K562 (cell line): ENCODE measurements at regions not wholly inside any gene's neighbourhood (a gene's known extent, or its start where the extent isn't known, plus 50 kb on each side); places are given as distances from the start of the nearest gene placed in this dataset.

Experiments used
- ATAC-seq: fragments of 200-7000 bp; cut with Tn5 transposase; 3 replicates; pipeline ENCODE4 v1.9.1; 2020; ENCODE audit warnings: moderate library complexity
- BruUV-seq: library from RNA; stranded (reverse); fragments of 400-500 nt; replicated peaks from 2 replicates; lab custom pipeline; 2021; lab: Mats Ljungman, UMichigan
- CTCF ChIA-PET: fragments of 300-600 bp; formaldehyde crosslinking; extraction: SDS; loops from one replicate; lab custom pipeline; 2021; ENCODE audit warnings: low intra/inter-chr PET ratio; lab: Yijun Ruan, JAX
- POLR2A ChIA-PET: fragments of 300-600, 350-650 bp; sonication (Branson Sonifier 250); formaldehyde crosslinking; extraction: SDS; loops from one replicate; lab custom pipeline; 2021; ENCODE audit warnings: antibody characterized with exemption, inconsistent platforms; lab: Yijun Ruan, JAX
- DNase-seq, 4 experiments: peaks; one replicate each; pipeline versions ENCODE4 v3.0.0 to v3.0.0-alpha.2; 2011 to 2018; ENCODE audit warnings: low spot score in 3 of 4, mixed read lengths in 3 of 4; ENCODE audit errors: extremely low read depth in 1 of 4
- FAIRE-seq: peaks from 2 replicates; lab custom pipeline; 2011; peaks lifted over from hg19 to GRCh38; lab: Jason Lieb, UNC
- H2AFZ ChIP-seq: 2 replicates; pipeline ENCODE4 v1.6.0; 2011; ENCODE audit warnings: low read depth, low read length, control low read depth, inconsistent platforms
- H3K27ac ChIP-seq: fragments of 200-600 bp; 3 replicates; pipeline ENCODE4 v1.8.0; 2011; ENCODE audit warnings: low read depth, mild to moderate bottlenecking, control low read depth, inconsistent platforms, low read length, moderate library complexity, mixed read lengths; ENCODE audit errors: extremely low read depth
- H3K27me3 ChIP-seq, 2 experiments: fragments of 300-600 bp in 1 of 2; 2 replicates in 1 of 2; 3 replicates in 1 of 2; pipeline versions ENCODE4 v1.6.0 to v1.8.0; 2011; ENCODE audit warnings: inconsistent platforms in 2 of 2, low read length in 2 of 2, mild to moderate bottlenecking in 1 of 2, mixed read lengths in 1 of 2, moderate library complexity in 1 of 2; ENCODE audit not compliant: control insufficient read depth in 2 of 2, insufficient read depth in 2 of 2
- H3K36me3 ChIP-seq: fragments of 300-600 bp; 3 replicates; pipeline ENCODE4 v1.8.0; 2011; ENCODE audit warnings: mild to moderate bottlenecking, low read length, inconsistent platforms; ENCODE audit not compliant: control insufficient read depth, insufficient read depth
- H3K4me1 ChIP-seq, 2 experiments: fragments of 200-600 bp in 1 of 2; replicated peaks in 1 of 2; 2 replicates in 1 of 2; 3 replicates in 1 of 2; pipeline versions ENCODE4 v1.5.1 to v1.8.0; 2011; ENCODE audit warnings: inconsistent platforms in 2 of 2, low read length in 2 of 2, mild to moderate bottlenecking in 1 of 2, mixed read lengths in 1 of 2, moderate library complexity in 1 of 2; ENCODE audit not compliant: control insufficient read depth in 2 of 2, insufficient read depth in 2 of 2
- H3K4me2 ChIP-seq: 2 replicates; pipeline ENCODE4 v1.6.1; 2011; ENCODE audit warnings: low read length, control low read depth, inconsistent platforms, mixed read lengths; ENCODE audit not compliant: insufficient read depth
- H3K4me3 ChIP-seq: fragments of 200-600 bp; sonication (generic), shearing (Covaris generic); 2 replicates; pipeline ENCODE4 v1.5.1; 2016; ENCODE audit warnings: control low read depth, inconsistent platforms
- H3K79me2 ChIP-seq: fragments of 200-600 bp; 3 replicates; pipeline ENCODE4 v1.8.0; 2011; ENCODE audit warnings: low read length, inconsistent platforms; ENCODE audit not compliant: control insufficient read depth, insufficient read depth
- H3K9ac ChIP-seq, 2 experiments: 2 replicates each; pipeline versions ENCODE4 v1.6.0 to v1.6.1; 2011; ENCODE audit warnings: low read depth in 2 of 2, low read length in 2 of 2, control low read depth in 1 of 2, inconsistent platforms in 1 of 2, mild to moderate bottlenecking in 1 of 2, mixed read lengths in 1 of 2; ENCODE audit not compliant: insufficient read depth in 1 of 2
- H3K9me1 ChIP-seq: one replicate; pipeline ENCODE4 v1.6.0; 2011; ENCODE audit warnings: inconsistent platforms, mild to moderate bottlenecking, low read length, moderate library complexity; ENCODE audit not compliant: control insufficient read depth, insufficient read depth
- H3K9me3 ChIP-seq: replicated peaks from 2 replicates; pipeline ENCODE4 v1.5.1; 2011; ENCODE audit warnings: low read depth, low read length, inconsistent platforms; ENCODE audit not compliant: control insufficient read depth, insufficient read depth
- H4K20me1 ChIP-seq: replicated peaks from 2 replicates; pipeline ENCODE4 v1.6.1; 2011; ENCODE audit warnings: low read length, inconsistent platforms, mixed read lengths; ENCODE audit not compliant: control insufficient read depth, insufficient read depth
- ARID3B ChIP-seq: fragments of 250-450 bp; sonication (Bioruptor Pico); IDR thresholded peaks from 2 replicates; pipeline ENCODE4 v1.4.0; 2020; ENCODE audit warnings: borderline replicate concordance
- DIDO1 ChIP-seq: fragments of 450-650 bp; IDR thresholded peaks from 2 replicates; pipeline ENCODE4 v1.6.1; 2016; ENCODE audit warnings: low read depth, missing biosample characterization, missing genetic modification characterization
- HSF4 ChIP-seq: fragments of 250-450 bp; sonication (Bioruptor Pico); IDR thresholded peaks from 2 replicates; pipeline ENCODE4 v2.1.2; 2022; ENCODE audit warnings: mild to moderate bottlenecking, moderate library complexity, borderline replicate concordance
- ID3 ChIP-seq, 2 experiments: fragments of 250-450 bp in 1 of 2; fragments of 450-650 bp in 1 of 2; sonication (Bioruptor Pico) in 1 of 2; IDR thresholded peaks; 2 replicates each; pipeline versions ENCODE4 v1.6.1 to v1.8.0; 2016 to 2021; ENCODE audit warnings: mild to moderate bottlenecking in 2 of 2, moderate library complexity in 2 of 2, missing compliant biosample characterization in 1 of 2, missing genetic modification characterization in 1 of 2
- MITF ChIP-seq: IDR thresholded peaks from 2 replicates; pipeline ENCODE4 v1.6.1; 2014; ENCODE audit warnings: antibody characterized with exemption
- NFE2 ChIP-seq: IDR thresholded peaks from 2 replicates; pipeline ENCODE4 v1.6.1; 2014; ENCODE audit warnings: antibody characterized with exemption, low read depth
- SMAD3 ChIP-seq: fragments of 450-650 bp; formaldehyde crosslinking; conservative IDR thresholded peaks from 2 replicates; pipeline ENCODE4 v1.4.0; 2020; ENCODE audit warnings: mild to moderate bottlenecking
- ZNF146 ChIP-seq: IDR thresholded peaks from one replicate; pipeline ENCODE4 v1.6.1; 2018; ENCODE audit warnings: missing compliant biosample characterization; ENCODE audit not compliant: unreplicated experiment
- WGBS: fragments of 100-300 bp; shearing (Covaris generic); methylation state at CpG from one replicate; pipeline ENCODE4 v1.1.6; 2016; ENCODE audit warnings: low coverage, mixed read lengths; ENCODE audit not compliant: insufficient coverage; ENCODE audit errors: missing lambda C conversion rate; 5-methylcytosine and 5-hydroxymethylcytosine counted together
- in situ Hi-C: fragments of 300-500 bp; cut with MboI; formaldehyde crosslinking; loops from 4 replicates; pipeline ENCODE4 v1.15.0; 2018; ENCODE audit warnings: inconsistent platforms, mixed read lengths
- intact Hi-C: fragments of 100-400 bp; cut with micrococcal nuclease; formaldehyde crosslinking; loops from 2 replicates; pipeline ENCODE4 v1.14.2; 2022
- TF ChIP-seq, protein P1 (sequence below): sonication (generic); formaldehyde crosslinking; IDR thresholded peaks from 2 replicates; pipeline ENCODE4 v1.8.1; 2023; ENCODE audit warnings: mild to moderate bottlenecking, missing genetic modification reagents

DNA sequence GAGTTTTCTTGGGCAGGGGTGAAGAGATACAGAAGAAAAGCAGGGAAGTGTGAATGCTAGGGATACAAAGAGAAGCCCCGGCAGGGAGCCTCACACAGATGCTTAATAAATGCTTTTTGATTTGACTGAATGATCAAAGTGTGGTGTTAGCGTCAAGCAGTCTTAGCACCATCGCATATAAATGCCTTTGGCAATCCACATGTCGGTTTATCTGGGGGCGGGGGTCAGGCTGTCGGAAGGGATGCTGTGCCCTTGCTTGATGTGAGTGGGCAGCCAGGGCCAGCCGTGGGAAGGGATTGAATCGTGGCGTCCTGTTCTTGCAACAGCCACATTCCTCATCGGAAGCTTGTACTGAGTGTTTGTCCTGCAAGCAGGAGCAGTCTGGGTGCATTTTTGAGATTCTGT is 173.1 kb downstream of the LACC1 start (continued):
- no peak for TF ChIP-seq NFE2
- no peak for TF ChIP-seq ID3 (CRISPR knock-in tag; IDR thresholded peaks at IDR 0.05)
- TF ChIP-seq ID3 (tag; IDR thresholded peaks at IDR 0.05): no peak

DNA sequence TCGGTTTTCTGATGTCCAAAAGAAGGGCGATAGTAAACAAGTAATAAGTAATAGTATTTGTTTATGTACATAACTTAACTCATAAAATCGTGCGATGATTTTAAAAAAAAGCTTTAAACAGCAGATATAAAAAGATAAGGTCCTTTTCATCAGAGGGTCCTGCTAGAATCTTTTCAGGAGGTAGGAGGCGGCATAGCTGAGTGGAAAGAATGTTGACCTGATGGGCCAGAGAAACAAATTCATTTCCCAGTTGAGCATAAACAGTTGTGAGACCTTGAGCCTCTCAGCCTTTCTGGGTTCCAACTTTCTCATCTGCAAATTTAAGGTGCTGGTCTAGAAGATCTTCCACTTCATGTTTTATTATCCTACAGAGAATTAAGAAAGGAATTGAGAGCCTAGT is 173.5 kb downstream of the LACC1 start:
- no peaks in the 10 kb centered on the region for H3K27me3 ChIP-seq
- DNase-seq (no peak), ATAC-seq (no peak), FAIRE-seq (no peak)
- BruUV-seq: no TSS peak
- no peaks in the 10 kb centered on the region for H3K9me3 ChIP-seq
- in situ Hi-C loops: no loop called here
- H3K4me1 ChIP-seq: no peaks in the 10 kb centered on the region
- no peaks in the 10 kb centered on the region for H4K20me1 ChIP-seq
- no peaks in the 10 kb centered on the region for H3K9me1 ChIP-seq
- ChIA-PET POLR2A (no interaction called here), CTCF (interaction anchor here (0.6 kb wide), 1 partner anchor 844 kb away, joined by 3 read pairs; no protein-coding TSS in a partner anchor)
- H3K36me3 ChIP-seq: no peaks in the 10 kb centered on the region
- no peak overlapping the region for H3K9ac ChIP-seq
- H3K4me2 ChIP-seq: no peak overlapping the region
- no peaks in the 10 kb centered on the region for H3K79me2 ChIP-seq
- intact Hi-C loops: loop anchor here (5.0 to 10.0 kb wide), 2 partner anchors 192 to 419 kb away; no protein-coding TSS in a partner anchor
- 1% methylated on average over 5 of the region's 5 CpGs for whole genome bisulfite sequencing
- H3K27ac ChIP-seq: no peak overlapping the region
- H3K4me3 ChIP-seq: no peak overlapping the region
- H2AFZ ChIP-seq: no peak overlapping the region
- TF ChIP-seq ARID3B (CRISPR knock-in tag) (no peak), DIDO1 (tag) (no peak), SMAD3 (no peak), ZNF146 (CRISPR knock-in tag) (no peak), HSF4 (CRISPR knock-in tag) (no peak), MITF (no peak)
- TF ChIP-seq, protein P1, sequence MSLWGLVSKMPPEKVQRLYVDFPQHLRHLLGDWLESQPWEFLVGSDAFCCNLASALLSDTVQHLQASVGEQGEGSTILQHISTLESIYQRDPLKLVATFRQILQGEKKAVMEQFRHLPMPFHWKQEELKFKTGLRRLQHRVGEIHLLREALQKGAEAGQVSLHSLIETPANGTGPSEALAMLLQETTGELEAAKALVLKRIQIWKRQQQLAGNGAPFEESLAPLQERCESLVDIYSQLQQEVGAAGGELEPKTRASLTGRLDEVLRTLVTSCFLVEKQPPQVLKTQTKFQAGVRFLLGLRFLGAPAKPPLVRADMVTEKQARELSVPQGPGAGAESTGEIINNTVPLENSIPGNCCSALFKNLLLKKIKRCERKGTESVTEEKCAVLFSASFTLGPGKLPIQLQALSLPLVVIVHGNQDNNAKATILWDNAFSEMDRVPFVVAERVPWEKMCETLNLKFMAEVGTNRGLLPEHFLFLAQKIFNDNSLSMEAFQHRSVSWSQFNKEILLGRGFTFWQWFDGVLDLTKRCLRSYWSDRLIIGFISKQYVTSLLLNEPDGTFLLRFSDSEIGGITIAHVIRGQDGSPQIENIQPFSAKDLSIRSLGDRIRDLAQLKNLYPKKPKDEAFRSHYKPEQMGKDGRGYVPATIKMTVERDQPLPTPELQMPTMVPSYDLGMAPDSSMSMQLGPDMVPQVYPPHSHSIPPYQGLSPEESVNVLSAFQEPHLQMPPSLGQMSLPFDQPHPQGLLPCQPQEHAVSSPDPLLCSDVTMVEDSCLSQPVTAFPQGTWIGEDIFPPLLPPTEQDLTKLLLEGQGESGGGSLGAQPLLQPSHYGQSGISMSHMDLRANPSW: no peak
